Adrenal gland (tissue), 9 donors: ENCODE measurements at regions not wholly inside any gene's neighbourhood (a gene's known extent, or its start where the extent isn't known, plus 50 kb on each side); places are given as distances from the start of the nearest gene placed in this dataset.

Experiments used
- DNase-seq, 7 donors: peaks; one replicate each; pipeline ENCODE4 v3.0.0-alpha.2; 2019 to 2020
- H3K27ac ChIP-seq, 5 donors: fragments of 200-600 bp; sonication (generic) in 4 of 5; 1 replicate in 3 of 5; 2 replicates in 2 of 5; pipeline versions ENCODE4 v1.5.1 to v1.8.0; 2016 to 2020; ENCODE audit warnings: mild to moderate bottlenecking in 1 of 5
- H3K27me3 ChIP-seq: fragments of 200-600 bp; 2 replicates; pipeline ENCODE4 v1.8.0; 2021
- H3K36me3 ChIP-seq, 2 donors: fragments of 200-600 bp; replicated peaks in 1 of 2; 1 replicate in 1 of 2; 2 replicates in 1 of 2; pipeline versions ENCODE4 v1.5.1 to v1.8.0; 2018 to 2022
- H3K4me1 ChIP-seq, 2 donors: fragments of 200-600 bp; replicated peaks in 1 of 2; 1 replicate in 1 of 2; 2 replicates in 1 of 2; pipeline versions ENCODE4 v1.5.1 to v1.8.0; 2018 to 2021
- H3K4me3 ChIP-seq, 4 donors: fragments of 200-600 bp; sonication (generic) in 3 of 4; one replicate each; pipeline ENCODE4 v1.5.1; 2016 to 2018
- H3K9me3 ChIP-seq, 3 donors: fragments of 200-600 bp; sonication (generic) in 1 of 3; replicated peaks in 1 of 3; 1 replicate in 2 of 3; 2 replicates in 1 of 3; pipeline versions ENCODE4 v1.5.1 to v1.8.0; 2016 to 2021
- POLR2A ChIP-seq, 2 donors: fragments of 450-650 bp; IDR thresholded peaks; one replicate each; pipeline ENCODE4 v1.6.1; 2017; ENCODE audit warnings: antibody characterized with exemption in 2 of 2, mild to moderate bottlenecking in 2 of 2, moderate library complexity in 1 of 2
- WGBS, 4 donors: extraction: QIAGEN DNeasy Blood & Tissue Kit in 2 of 4; methylation state at CpG; one replicate each; pipeline versions ENCODE4 v1.1.5 to v1.1.7; 2013 to 2017; 5-methylcytosine and 5-hydroxymethylcytosine counted together
- intact Hi-C, 2 donors: fragments of 100-400 bp; cut with DNase I; formaldehyde crosslinking; loops; one replicate each; pipeline versions ENCODE4 v1.14.1 to v1.15.0; 2022 to 2023
- TF ChIP-seq, protein P1 (sequence below), 6 experiments: fragments of 450-650 bp in 4 of 6; fragments of 200-600 bp in 2 of 6; sonication (generic) in 1 of 6; IDR thresholded peaks; 1 replicate in 5 of 6; 2 replicates in 1 of 6; pipeline versions ENCODE4 v1.5.1 to v1.8.0; 2016 to 2021; ENCODE audit warnings: antibody characterized with exemption in 6 of 6, mild to moderate bottlenecking in 2 of 6, moderate library complexity in 1 of 6
- donor health status: healthy with polysubstance abuse.
- donor health status: Bipolar disorder and iron deficiency.
- donor health status: DM: yes; HTN: yes; CAD: no.
- donor health status: DM: no; HTN: no; CAD: no.
- donor health status: DM: no; HTN: no; CAD: no.

GRCh38 chr15:85960381-85960780 lies 119.3 kb upstream of the AGBL1 start:
- Histone ChIP-seq H3K27me3 (no peaks in the 10 kb centered on the region), H3K9me3 (no peaks in the 10 kb centered on the region), H3K4me1 (no peaks in the 10 kb centered on the region), H3K36me3 (no peaks in the 10 kb centered on the region), H3K27ac (no peak overlapping the region), H3K4me3 (no peak overlapping the region)
- DNase-seq, result no peak
- WGBS, 4 donors, result 89 to 98% (median 92%) methylated on average over 2 of the region's 2 CpGs
- TF ChIP-seq POLR2A (IDR thresholded peaks at IDR 0.05), result no peak
- TF ChIP-seq, protein P1, sequence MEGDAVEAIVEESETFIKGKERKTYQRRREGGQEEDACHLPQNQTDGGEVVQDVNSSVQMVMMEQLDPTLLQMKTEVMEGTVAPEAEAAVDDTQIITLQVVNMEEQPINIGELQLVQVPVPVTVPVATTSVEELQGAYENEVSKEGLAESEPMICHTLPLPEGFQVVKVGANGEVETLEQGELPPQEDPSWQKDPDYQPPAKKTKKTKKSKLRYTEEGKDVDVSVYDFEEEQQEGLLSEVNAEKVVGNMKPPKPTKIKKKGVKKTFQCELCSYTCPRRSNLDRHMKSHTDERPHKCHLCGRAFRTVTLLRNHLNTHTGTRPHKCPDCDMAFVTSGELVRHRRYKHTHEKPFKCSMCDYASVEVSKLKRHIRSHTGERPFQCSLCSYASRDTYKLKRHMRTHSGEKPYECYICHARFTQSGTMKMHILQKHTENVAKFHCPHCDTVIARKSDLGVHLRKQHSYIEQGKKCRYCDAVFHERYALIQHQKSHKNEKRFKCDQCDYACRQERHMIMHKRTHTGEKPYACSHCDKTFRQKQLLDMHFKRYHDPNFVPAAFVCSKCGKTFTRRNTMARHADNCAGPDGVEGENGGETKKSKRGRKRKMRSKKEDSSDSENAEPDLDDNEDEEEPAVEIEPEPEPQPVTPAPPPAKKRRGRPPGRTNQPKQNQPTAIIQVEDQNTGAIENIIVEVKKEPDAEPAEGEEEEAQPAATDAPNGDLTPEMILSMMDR (IDR thresholded peaks at IDR 0.05), result no peak
- intact Hi-C loops, result no loop called here

DNA sequence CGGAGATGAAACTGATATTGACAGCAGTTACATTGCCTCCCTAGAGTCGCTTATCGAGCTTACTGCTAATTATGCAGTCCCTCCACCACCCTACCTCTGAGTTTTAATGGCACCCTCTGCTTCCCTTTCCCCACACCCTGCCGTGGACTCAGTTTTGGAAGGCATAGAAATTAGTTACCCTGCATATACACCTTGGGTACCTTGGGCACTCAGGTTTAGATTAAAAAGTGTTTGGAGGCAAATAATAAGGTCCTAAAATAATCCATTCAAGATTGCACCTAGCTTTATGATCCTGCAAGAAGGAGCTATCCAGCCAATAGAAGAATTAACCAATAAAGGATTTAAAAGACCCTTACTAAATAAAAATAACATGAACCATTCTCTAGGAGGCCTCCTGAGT lies 117.8 kb upstream of the AGBL1 start:
- H3K4me1 ChIP-seq, result no peaks in the 10 kb centered on the region
- H3K27ac ChIP-seq, result no peak overlapping the region
- H3K36me3 ChIP-seq, result no peaks in the 10 kb centered on the region
- H3K27me3 ChIP-seq, result no peaks in the 10 kb centered on the region
- intact Hi-C loops, result no loop called here
- TF ChIP-seq, protein P1 (IDR thresholded peaks at IDR 0.05), result no peak
- no peak for TF ChIP-seq POLR2A (IDR thresholded peaks at IDR 0.05)
- no peak overlapping the region for H3K4me3 ChIP-seq
- WGBS, 4 donors, result 60 to 81% (median 72%) methylated on average over 4 of the region's 4 CpGs
- no peaks in the 10 kb centered on the region for H3K9me3 ChIP-seq
- DNase-seq, result no peak

DNA sequence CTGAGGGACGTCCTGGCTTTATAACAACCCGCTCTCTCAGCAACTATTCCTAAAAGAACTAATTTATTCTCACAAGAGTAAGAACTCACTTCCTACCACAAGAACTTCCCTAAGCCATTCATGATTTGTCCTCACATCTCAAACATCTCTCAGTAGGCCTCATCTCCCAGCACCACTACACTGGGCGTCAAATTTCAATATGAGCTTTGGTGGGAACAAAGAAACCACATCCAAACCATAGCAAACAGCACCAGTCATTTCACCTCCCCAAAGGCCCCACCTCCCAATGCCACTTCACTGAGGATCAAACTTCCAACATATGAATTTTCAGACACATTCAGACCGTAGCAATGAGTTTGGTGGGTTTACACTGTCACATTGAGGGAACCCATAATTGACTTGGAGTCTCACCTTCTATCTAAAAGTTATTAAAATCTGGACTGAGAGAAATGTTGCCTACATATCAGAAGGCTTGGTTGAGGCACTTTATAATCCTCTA lies 116.4 kb upstream of the AGBL1 start:
- no peaks in the 10 kb centered on the region for H3K9me3 ChIP-seq
- H3K4me3 ChIP-seq, result no peak overlapping the region
- H3K27me3 ChIP-seq, result no peaks in the 10 kb centered on the region
- 71 to 90% (median 74%) methylated on average over 4 of the region's 4 CpGs for WGBS, 4 donors
- no peaks in the 10 kb centered on the region for H3K4me1 ChIP-seq
- no peak for DNase-seq
- H3K36me3 ChIP-seq, result no peaks in the 10 kb centered on the region
- intact Hi-C loops, result no loop called here
- H3K27ac ChIP-seq, result no peak overlapping the region
- TF ChIP-seq, protein P1 (IDR thresholded peaks at IDR 0.05), result no peak
- no peak for TF ChIP-seq POLR2A (IDR thresholded peaks at IDR 0.05)

DNA sequence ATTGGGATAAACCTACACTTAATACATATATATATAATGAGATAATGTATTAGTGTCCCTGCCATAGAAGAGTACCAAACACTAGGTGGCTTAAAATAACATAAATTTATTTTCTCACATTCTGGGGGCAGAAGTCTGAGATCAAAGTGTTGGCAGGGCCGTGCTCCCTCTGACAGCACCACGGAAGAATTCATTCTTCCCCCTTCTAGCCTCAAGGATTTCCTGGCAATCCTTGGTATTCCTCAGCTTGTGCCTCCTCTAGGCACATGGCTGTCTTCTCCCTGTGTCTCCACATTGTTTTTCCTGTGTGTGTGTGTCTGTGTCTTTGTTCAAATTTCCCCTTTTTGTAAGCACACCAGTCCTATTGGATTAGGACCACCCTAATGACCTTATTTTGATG lies 115.2 kb upstream of the AGBL1 start:
- TF ChIP-seq, protein P1 (IDR thresholded peaks at IDR 0.05), result no peak
- no peak for TF ChIP-seq POLR2A (IDR thresholded peaks at IDR 0.05)
- Histone ChIP-seq H3K27ac (no peak overlapping the region), H3K27me3 (no peaks in the 10 kb centered on the region), H3K4me3 (no peak overlapping the region), H3K4me1 (no peaks in the 10 kb centered on the region), H3K36me3 (no peaks in the 10 kb centered on the region), H3K9me3 (no peaks in the 10 kb centered on the region)
- no peak for DNase-seq
- WGBS, 4 donors, result 17 to 26% (median 22%) methylated on average over 2 of the region's 2 CpGs
- intact Hi-C loops, result no loop called here
